GM23338 (cell line): ENCODE measurements at regions not wholly inside any gene's neighbourhood (a gene's known extent, or its start where the extent isn't known, plus 50 kb on each side); places are given as distances from the start of the nearest gene placed in this dataset.

Source experiments
- ATAC-seq: fragments of 200-7000 bp; cut with Tn5 transposase; 3 replicates; pipeline ENCODE4 v1.9.1; 2020
- DNase-seq: peaks from one replicate; pipeline ENCODE4 v3.0.0-alpha.2; 2015; ENCODE audit warnings: low spot score
- H2AFZ ChIP-seq: fragments of 200-600 bp; sonication (generic); 2 replicates; pipeline ENCODE4 v1.8.0; 2016; ENCODE audit warnings: antibody characterized with exemption, mild to moderate bottlenecking, moderate library complexity
- H3F3A ChIP-seq: fragments of 200-600 bp; sonication (generic); replicated peaks from 2 replicates; pipeline ENCODE4 v1.8.0; 2017; ENCODE audit warnings: antibody characterized with exemption, mixed run types, low read depth
- H3K27ac ChIP-seq: fragments of 200-600 bp; sonication (generic); 2 replicates; pipeline ENCODE4 v1.6.1; 2016; ENCODE audit warnings: low read depth
- H3K27me3 ChIP-seq: fragments of 200-600 bp; sonication (generic); 2 replicates; pipeline ENCODE4 v1.8.0; 2016; ENCODE audit warnings: mild to moderate bottlenecking, mixed run types, moderate library complexity; ENCODE audit not compliant: insufficient read depth
- H3K36me3 ChIP-seq: fragments of 200-600 bp; sonication (generic); 2 replicates; pipeline ENCODE4 v1.8.0; 2016; ENCODE audit warnings: mild to moderate bottlenecking; ENCODE audit not compliant: insufficient read depth
- H3K4me1 ChIP-seq: fragments of 200-600 bp; sonication (generic); 2 replicates; pipeline ENCODE4 v1.8.0; 2016; ENCODE audit warnings: mild to moderate bottlenecking, moderate library complexity; ENCODE audit not compliant: insufficient read depth
- H3K4me2 ChIP-seq: fragments of 200-600 bp; sonication (generic); 2 replicates; pipeline ENCODE4 v1.7.1; 2017; ENCODE audit warnings: mixed run types
- H3K4me3 ChIP-seq: fragments of 200-600 bp; sonication (generic); 2 replicates; pipeline ENCODE4 v1.6.1; 2016; ENCODE audit warnings: mixed run types
- H3K79me2 ChIP-seq: fragments of 200-600 bp; sonication (generic); replicated peaks from 2 replicates; pipeline ENCODE4 v1.8.0; 2017; ENCODE audit warnings: mild to moderate bottlenecking; ENCODE audit not compliant: insufficient read depth
- H3K9me2 ChIP-seq: fragments of 200-600 bp; sonication (generic); 2 replicates; pipeline ENCODE4 v1.8.0; 2017; ENCODE audit not compliant: insufficient read depth
- H4K20me1 ChIP-seq: fragments of 200-600 bp; sonication (generic); replicated peaks from 2 replicates; pipeline ENCODE4 v1.8.0; 2017; ENCODE audit warnings: mild to moderate bottlenecking; ENCODE audit not compliant: insufficient read depth
- H3K27ac Mint-ChIP-seq: 2 replicates; pipeline ENCODE4 v1.8.0; 2020; ENCODE audit warnings: inconsistent platforms, mild to moderate bottlenecking, moderate library complexity, mixed read lengths
- H3K27me3 Mint-ChIP-seq: 3 replicates; pipeline ENCODE4 v1.8.0; 2022; ENCODE audit warnings: low read depth, mild to moderate bottlenecking, moderate library complexity, mixed read lengths, inconsistent platforms; ENCODE audit not compliant: insufficient read depth, poor library complexity
- H3K36me3 Mint-ChIP-seq: 3 replicates; pipeline ENCODE4 v1.8.0; 2021; ENCODE audit warnings: low read depth, mild to moderate bottlenecking, inconsistent platforms, moderate library complexity, mixed read lengths
- H3K4me1 Mint-ChIP-seq: 3 replicates; pipeline ENCODE4 v1.8.0; 2020; ENCODE audit warnings: mild to moderate bottlenecking, inconsistent platforms, mixed read lengths
- H3K4me3 Mint-ChIP-seq: 3 replicates; pipeline ENCODE4 v1.8.0; 2021; ENCODE audit warnings: moderate library complexity, mild to moderate bottlenecking, inconsistent platforms, mixed read lengths
- H3K9me3 Mint-ChIP-seq: 3 replicates; pipeline ENCODE4 v1.8.0; 2020; ENCODE audit warnings: moderate library complexity, mild to moderate bottlenecking, inconsistent platforms, mixed read lengths
- CTCF ChIP-seq, 2 experiments: fragments of 200-600 bp in 1 of 2; sonication (generic) in 1 of 2; conservative IDR thresholded peaks; 2 replicates each; pipeline versions ENCODE4 v1.5.1 to v1.6.1; 2016 to 2017; ENCODE audit warnings: antibody characterized with exemption in 2 of 2, low read depth in 2 of 2, mild to moderate bottlenecking in 2 of 2, moderate library complexity in 1 of 2
- EZH2 ChIP-seq: fragments of 200-600 bp; sonication (generic); IDR thresholded peaks from one replicate; pipeline ENCODE4 v1.8.0; 2017; ENCODE audit warnings: antibody characterized with exemption, mild to moderate bottlenecking, low read depth; ENCODE audit not compliant: unreplicated experiment
- EZH2phosphoT487 ChIP-seq: fragments of 200-600 bp; sonication (generic); IDR thresholded peaks from one replicate; pipeline ENCODE4 v1.8.1; 2018; ENCODE audit warnings: antibody characterized with exemption; ENCODE audit not compliant: unreplicated experiment
- JUNB ChIP-seq: IDR thresholded peaks from one replicate; pipeline ENCODE4 v1.6.1; 2016; ENCODE audit warnings: antibody characterized with exemption; ENCODE audit not compliant: unreplicated experiment
- NANOG ChIP-seq: IDR thresholded peaks from 2 replicates; pipeline ENCODE4 v1.6.1; 2016; ENCODE audit warnings: antibody characterized with exemption, borderline replicate concordance
- POLR2AphosphoS5 ChIP-seq: IDR thresholded peaks from 2 replicates; pipeline ENCODE4 v1.6.1; 2016; ENCODE audit warnings: antibody characterized with exemption, low read depth
- STAT1 ChIP-seq: IDR thresholded peaks from one replicate; pipeline ENCODE4 v1.6.1; 2016; ENCODE audit warnings: antibody characterized with exemption; ENCODE audit not compliant: unreplicated experiment
- ZNF114 ChIP-seq: fragments of 250-450 bp; sonication (Bioruptor Pico); IDR thresholded peaks from 2 replicates; pipeline ENCODE4 v1.5.0; 2020; ENCODE audit warnings: mild to moderate bottlenecking, moderate library complexity
- ZNF462 ChIP-seq: fragments of 250-450 bp; sonication (Bioruptor Pico); IDR thresholded peaks from 2 replicates; pipeline ENCODE4 v1.5.0; 2020; ENCODE audit warnings: mild to moderate bottlenecking, moderate library complexity

- no peaks in the 10 kb centered on the region for H3K9me3 Mint-ChIP-seq
- DNase-seq (no peak), ATAC-seq (no peak)
- H3K27ac ChIP-seq, result no peak overlapping the region
- no peak overlapping the region for H2AFZ ChIP-seq
- no peaks in the 10 kb centered on the region for H3K27me3 Mint-ChIP-seq
- peaks cover 13% of the 10 kb centered on the region; the same call in 2 of the 3 replicates for H3K4me1 Mint-ChIP-seq
- no peak overlapping the region for H3K4me2 ChIP-seq
- no peaks in the 10 kb centered on the region for H3K36me3 Mint-ChIP-seq
- H3F3A ChIP-seq, result no peaks in the 10 kb centered on the region
- TF ChIP-seq EZH2, result no peak
- H3K4me1 ChIP-seq, result peaks cover 16% of the 10 kb centered on the region
- H3K4me3 Mint-ChIP-seq, result no peak overlapping the region
- no peak overlapping the region for H3K4me3 ChIP-seq
- H3K27ac Mint-ChIP-seq, result no peak overlapping the region
- no peaks in the 10 kb centered on the region for H3K27me3 ChIP-seq
- no peaks in the 10 kb centered on the region for H3K79me2 ChIP-seq
- no peaks in the 10 kb centered on the region for H3K9me2 ChIP-seq
- H4K20me1 ChIP-seq, result no peaks in the 10 kb centered on the region
- no peaks in the 10 kb centered on the region for H3K36me3 ChIP-seq
These were observed 415.0 kb downstream of the HLX start for GRCh38 chr1:221294242-221294641.

GRCh38 chr1:221302357-221302756, 423.1 kb downstream of the HLX start:
- no peaks in the 10 kb centered on the region for H3K27me3 Mint-ChIP-seq
- no peak for DNase-seq
- H3K27me3 ChIP-seq, result no peaks in the 10 kb centered on the region
- TF ChIP-seq CTCF (conservative IDR thresholded peaks at IDR 0.05; ENCODE audit: low read depth in 2 of 2), result no peak
- no peak for TF ChIP-seq ZNF462 (CRISPR knock-in tag)
- TF ChIP-seq NANOG, result no peak
- no peak for TF ChIP-seq ZNF114 (CRISPR knock-in tag)
- no peak for TF ChIP-seq EZH2
- TF ChIP-seq JUNB, result no peak
- no peak for TF ChIP-seq EZH2phosphoT487
- TF ChIP-seq POLR2AphosphoS5, result no peak
- no peak for TF ChIP-seq STAT1
- no peaks in the 10 kb centered on the region for H3F3A ChIP-seq
- no peaks in the 10 kb centered on the region for H3K9me3 Mint-ChIP-seq
- peak overlapping the region; percentile 6; the same call in 1 of the 2 replicates for H2AFZ ChIP-seq
- no peak overlapping the region for H3K4me2 ChIP-seq
- peaks cover 4% of the 10 kb centered on the region; the same call in 1 of the 2 replicates for H3K4me1 ChIP-seq
- H3K4me3 ChIP-seq, result no peak overlapping the region
- H3K27ac Mint-ChIP-seq, result no peak overlapping the region
- H3K36me3 ChIP-seq, result no peaks in the 10 kb centered on the region
- H3K79me2 ChIP-seq, result no peaks in the 10 kb centered on the region
- no peaks in the 10 kb centered on the region for H3K36me3 Mint-ChIP-seq
- ATAC-seq, result no peak
- H3K4me1 Mint-ChIP-seq, result peaks cover 9% of the 10 kb centered on the region; the same call in 2 of the 3 replicates
- H3K9me2 ChIP-seq, result no peaks in the 10 kb centered on the region; the same call in none of the 2 replicates
- no peak overlapping the region for H3K27ac ChIP-seq
- H4K20me1 ChIP-seq, result no peaks in the 10 kb centered on the region
- H3K4me3 Mint-ChIP-seq, result no peak overlapping the region
